ENCODE measurements at regions not wholly inside any gene's neighbourhood (a gene's known extent, or its start where the extent isn't known, plus 50 kb on each side); places are given as distances from the start of the nearest gene placed in this dataset.

DNA sequence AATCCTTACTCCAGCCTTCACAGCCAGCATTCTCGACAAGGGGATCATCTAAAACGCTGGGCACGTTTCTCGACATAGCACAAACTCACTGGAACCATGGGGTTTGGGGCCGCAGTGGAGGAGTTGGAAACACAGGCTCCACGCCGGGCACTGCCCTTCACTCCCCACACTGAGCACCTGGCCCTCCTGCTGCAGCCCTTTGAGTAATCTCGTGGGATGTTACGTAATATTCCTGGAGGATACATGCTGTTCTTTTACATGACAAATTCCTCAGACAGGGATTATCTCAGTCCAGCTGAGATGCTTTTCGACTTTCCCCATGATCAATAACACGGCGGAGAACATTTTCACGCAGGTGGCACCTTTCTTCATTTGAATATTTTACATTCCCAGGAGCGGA is 408.0 kb downstream of the SHANK2 start:
- H3K27me3 ChIP-seq (ENCODE audit: control insufficient read depth in 3 of 3, insufficient read depth in 3 of 3, low read length in 2 of 3): no peaks in the 10 kb centered on the region
- no peak overlapping the region for H3K4me3 ChIP-seq
- TF ChIP-seq CTCF (IDR thresholded peaks at IDR 0.05; ENCODE audit: control extremely low read depth, extremely low read depth): no peak
- ATAC-seq (ENCODE audit: insufficient read depth, low FRiP score) (no peak), DNase-seq (no peak)
- no peak overlapping the region for H3K9ac ChIP-seq (ENCODE audit: insufficient read depth in 1 of 2, low read length in 2 of 2)
- H3K27ac ChIP-seq (ENCODE audit: low read depth in 1 of 2, low read length in 1 of 2): no peak overlapping the region
- no peaks in the 10 kb centered on the region for H3K36me3 ChIP-seq (ENCODE audit: control insufficient read depth in 4 of 4, insufficient read depth in 4 of 4, low read length in 4 of 4)
- H3K9me3 ChIP-seq (ENCODE audit: control insufficient read depth in 4 of 4, insufficient read depth in 3 of 4, low read length in 3 of 4): peaks cover 0 to 2% (median 0%) of the 10 kb centered on the region in 4 donors
- no peaks in the 10 kb centered on the region for H3K4me1 ChIP-seq (ENCODE audit: control insufficient read depth in 5 of 5, insufficient read depth in 5 of 5, low read length in 5 of 5)
- 88% methylated on average over 14 of the region's 14 CpGs for WGBS, 2 donors

DNA sequence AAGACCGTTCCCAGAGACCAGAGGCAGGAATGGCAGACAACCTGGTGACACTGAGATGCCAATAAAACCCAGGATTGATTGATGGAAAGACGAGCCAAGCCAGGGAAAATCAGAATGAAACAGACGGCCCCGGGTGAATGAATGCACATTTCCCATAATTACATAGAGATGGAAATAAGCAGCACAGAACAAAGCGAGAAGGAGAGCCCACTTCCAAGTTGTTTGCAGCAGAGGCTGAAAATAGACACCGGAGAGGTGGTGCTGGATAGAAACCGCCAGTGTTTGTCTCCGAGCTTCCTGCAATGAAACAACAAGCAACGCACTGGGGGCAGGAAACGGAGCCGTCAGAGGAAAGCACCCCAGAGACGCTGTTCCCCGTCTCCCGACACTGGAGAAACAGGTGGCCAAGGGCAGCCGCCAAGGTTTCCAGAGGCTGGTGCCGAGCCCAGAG is 406.8 kb downstream of the SHANK2 start:
- Histone ChIP-seq H3K9ac (ENCODE audit: insufficient read depth in 1 of 2, low read length in 2 of 2) (no peak overlapping the region), H3K9me3 (ENCODE audit: control insufficient read depth in 4 of 4, insufficient read depth in 3 of 4, low read length in 3 of 4) (peaks cover 0 to 4% (median 0%) of the 10 kb centered on the region in 4 donors), H3K36me3 (ENCODE audit: control insufficient read depth in 4 of 4, insufficient read depth in 4 of 4, low read length in 4 of 4) (no peaks in the 10 kb centered on the region), H3K4me3 (no peak overlapping the region), H3K27me3 (ENCODE audit: control insufficient read depth in 3 of 3, insufficient read depth in 3 of 3, low read length in 2 of 3) (no peaks in the 10 kb centered on the region), H3K27ac (ENCODE audit: low read depth in 1 of 2, low read length in 1 of 2) (no peak overlapping the region), H3K4me1 (ENCODE audit: control insufficient read depth in 5 of 5, insufficient read depth in 5 of 5, low read length in 5 of 5) (no peaks in the 10 kb centered on the region)
- DNase-seq (peak; percentile 22 to 65 (median 36)), ATAC-seq (ENCODE audit: insufficient read depth, low FRiP score) (no peak)
- WGBS, 2 donors: 34 to 42% methylated on average over 16 of the region's 16 CpGs
- no peak for TF ChIP-seq CTCF (IDR thresholded peaks at IDR 0.05; ENCODE audit: control extremely low read depth, extremely low read depth)

- DNase-seq (no peak), ATAC-seq (ENCODE audit: insufficient read depth, low FRiP score) (no peak)
- Histone ChIP-seq H3K27me3 (ENCODE audit: control insufficient read depth in 3 of 3, insufficient read depth in 3 of 3, low read length in 2 of 3) (no peaks in the 10 kb centered on the region), H3K4me1 (ENCODE audit: control insufficient read depth in 5 of 5, insufficient read depth in 5 of 5, low read length in 5 of 5) (no peaks in the 10 kb centered on the region), H3K9me3 (ENCODE audit: control insufficient read depth in 4 of 4, insufficient read depth in 3 of 4, low read length in 3 of 4) (peaks cover 0 to 7% (median 0%) of the 10 kb centered on the region in 4 donors), H3K9ac (ENCODE audit: insufficient read depth in 1 of 2, low read length in 2 of 2) (no peak overlapping the region), H3K4me3 (no peak overlapping the region), H3K36me3 (ENCODE audit: control insufficient read depth in 4 of 4, insufficient read depth in 4 of 4, low read length in 4 of 4) (no peaks in the 10 kb centered on the region), H3K27ac (ENCODE audit: low read depth in 1 of 2, low read length in 1 of 2) (no peak overlapping the region)
- 94% methylated on average over 22 of the region's 22 CpGs for WGBS, 2 donors
- TF ChIP-seq CTCF (IDR thresholded peaks at IDR 0.05; ENCODE audit: control extremely low read depth, extremely low read depth): no peak
These were observed 405.4 kb downstream of the SHANK2 start for GRCh38 chr11:70846781-70847655.

Data from lung (tissue), 11 donors.